ENCODE measurements at regions not wholly inside any gene's neighbourhood (a gene's known extent, or its start where the extent isn't known, plus 50 kb on each side); places are given as distances from the start of the nearest gene placed in this dataset.

DNA sequence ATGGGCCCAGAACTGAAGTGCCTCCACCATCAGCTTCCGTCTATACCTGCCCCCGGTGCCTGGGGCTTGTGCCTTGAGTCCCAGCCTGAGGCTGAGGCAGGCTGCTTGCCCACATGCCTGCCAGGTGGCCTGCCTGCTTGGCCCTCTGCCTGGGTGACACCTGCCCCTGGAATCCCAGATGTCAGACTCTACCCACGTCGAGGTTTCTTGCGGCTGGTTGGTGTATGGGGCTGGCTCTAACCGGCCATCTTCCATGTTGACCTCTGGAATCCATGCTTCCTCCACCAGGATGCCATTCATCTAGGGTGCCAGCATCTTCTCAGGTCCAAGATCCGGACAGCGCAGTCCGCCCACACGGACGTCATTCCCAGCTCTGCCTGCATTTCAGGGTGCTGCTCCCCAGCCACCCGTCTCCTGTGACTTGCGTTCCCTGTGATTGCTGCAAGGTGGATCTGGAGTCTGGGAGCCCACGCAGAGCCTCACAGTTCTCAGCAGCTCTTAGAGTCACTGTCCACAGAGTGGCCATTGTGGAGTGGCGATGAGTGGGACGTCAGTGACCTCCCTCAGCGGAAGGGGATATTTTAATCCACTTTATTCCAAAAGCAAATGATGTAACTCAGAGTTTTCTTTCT is 298.1 kb downstream of the TCERG1L start:
- intact Hi-C loops (cut with micrococcal nuclease): no loop called here
- no peak overlapping the region for H3K27ac Mint-ChIP-seq (ENCODE audit: low read depth, unreplicated experiment)
- DNase-seq (ENCODE audit: unreplicated experiment): no peak
- no peaks in the 10 kb centered on the region for H3K4me1 Mint-ChIP-seq (ENCODE audit: insufficient read depth, unreplicated experiment)
- no peak for TF ChIP-seq CTCF (IDR thresholded peaks at IDR 0.05; ENCODE audit: unreplicated experiment)
- no peaks in the 10 kb centered on the region for H3K36me3 Mint-ChIP-seq (ENCODE audit: insufficient read depth, unreplicated experiment)
- ChIA-PET CTCF (interaction anchor here (0.7 kb wide), 1 partner anchor 135 kb away, joined by 3 read pairs; no protein-coding TSS in a partner anchor), POLR2A (no interaction called here)
- H3K4me3 Mint-ChIP-seq (ENCODE audit: unreplicated experiment): no peak overlapping the region
- BruUV-seq (replicated peaks): no TSS peak
- H3K27me3 Mint-ChIP-seq (ENCODE audit: insufficient read depth, unreplicated experiment): no peaks in the 10 kb centered on the region
- peaks cover 17% of the 10 kb centered on the region for H3K9me3 Mint-ChIP-seq (ENCODE audit: unreplicated experiment)

GRCh38 chr10:131014271-131014670 is 297.2 kb downstream of the TCERG1L start:
- DNase-seq (ENCODE audit: unreplicated experiment): no peak
- BruUV-seq (replicated peaks): no TSS peak
- ChIA-PET POLR2A (no interaction called here), CTCF (no interaction called here)
- Mint-ChIP-seq H3K27me3 (ENCODE audit: insufficient read depth, unreplicated experiment) (no peaks in the 10 kb centered on the region), H3K4me3 (ENCODE audit: unreplicated experiment) (no peak overlapping the region), H3K4me1 (ENCODE audit: insufficient read depth, unreplicated experiment) (no peaks in the 10 kb centered on the region), H3K9me3 (ENCODE audit: unreplicated experiment) (peaks cover 9% of the 10 kb centered on the region), H3K27ac (ENCODE audit: low read depth, unreplicated experiment) (no peak overlapping the region), H3K36me3 (ENCODE audit: insufficient read depth, unreplicated experiment) (no peaks in the 10 kb centered on the region)
- no peak for TF ChIP-seq CTCF (IDR thresholded peaks at IDR 0.05; ENCODE audit: unreplicated experiment)
- intact Hi-C loops (cut with micrococcal nuclease): no loop called here

DNA sequence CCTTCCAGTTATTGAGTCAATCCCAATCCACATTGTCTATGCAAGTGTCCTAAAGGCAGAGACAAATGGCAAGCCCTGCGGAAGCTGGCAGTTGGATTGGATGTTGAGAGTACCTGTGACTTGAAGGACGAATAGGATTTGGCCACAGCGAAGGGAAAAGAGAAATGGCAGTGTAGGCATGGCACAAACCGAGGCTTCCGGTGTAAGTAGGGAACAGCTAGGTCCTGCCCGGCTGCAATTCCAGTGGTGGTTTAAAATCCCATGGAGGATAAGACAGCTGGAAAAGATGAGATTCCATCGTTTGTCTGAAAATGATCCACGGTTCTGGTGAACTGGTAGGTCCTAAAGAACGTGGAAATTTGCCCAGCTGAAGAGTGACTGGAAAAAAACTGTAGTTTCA is 296.2 kb downstream of the TCERG1L start:
- Mint-ChIP-seq H3K36me3 (ENCODE audit: insufficient read depth, unreplicated experiment) (no peaks in the 10 kb centered on the region), H3K27me3 (ENCODE audit: insufficient read depth, unreplicated experiment) (no peaks in the 10 kb centered on the region), H3K27ac (ENCODE audit: low read depth, unreplicated experiment) (no peak overlapping the region), H3K4me1 (ENCODE audit: insufficient read depth, unreplicated experiment) (no peaks in the 10 kb centered on the region), H3K4me3 (ENCODE audit: unreplicated experiment) (no peak overlapping the region), H3K9me3 (ENCODE audit: unreplicated experiment) (peaks cover 8% of the 10 kb centered on the region)
- no TSS peak for BruUV-seq (replicated peaks)
- no peak for TF ChIP-seq CTCF (IDR thresholded peaks at IDR 0.05; ENCODE audit: unreplicated experiment)
- POLR2A ChIA-PET: no interaction called here
- intact Hi-C loops (cut with micrococcal nuclease): no loop called here
- CTCF ChIA-PET: no interaction called here
- DNase-seq (ENCODE audit: unreplicated experiment): no peak

GRCh38 chr10:131016556-131016955 is 295.0 kb downstream of the TCERG1L start:
- POLR2A ChIA-PET: no interaction called here
- no peaks in the 10 kb centered on the region for H3K27me3 Mint-ChIP-seq (ENCODE audit: insufficient read depth, unreplicated experiment)
- intact Hi-C loops (cut with micrococcal nuclease): no loop called here
- CTCF ChIA-PET: no interaction called here
- H3K4me1 Mint-ChIP-seq (ENCODE audit: insufficient read depth, unreplicated experiment): no peaks in the 10 kb centered on the region
- no peak overlapping the region for H3K4me3 Mint-ChIP-seq (ENCODE audit: unreplicated experiment)
- H3K27ac Mint-ChIP-seq (ENCODE audit: low read depth, unreplicated experiment): no peak overlapping the region
- no TSS peak for BruUV-seq (replicated peaks)
- no peaks in the 10 kb centered on the region for H3K36me3 Mint-ChIP-seq (ENCODE audit: insufficient read depth, unreplicated experiment)
- TF ChIP-seq CTCF (IDR thresholded peaks at IDR 0.05; ENCODE audit: unreplicated experiment): no peak
- H3K9me3 Mint-ChIP-seq (ENCODE audit: unreplicated experiment): peaks cover 15% of the 10 kb centered on the region
- DNase-seq (ENCODE audit: unreplicated experiment): no peak

All from MCF 10A (cell line).